A549 (cell line): ENCODE measurements at regions not wholly inside any gene's neighbourhood (a gene's known extent, or its start where the extent isn't known, plus 50 kb on each side); places are given as distances from the start of the nearest gene placed in this dataset.

ENCODE experiments used
- ATAC-seq, 2 experiments: fragments of 200-7000 bp in 1 of 2; fragments of >200 bp in 1 of 2; cut with Nextera tagmentation in 1 of 2; cut with Tn5 transposase in 1 of 2; 3 replicates each; pipeline versions ENCODE4 v1.8.0 to v1.9.1; 2018 to 2020; ENCODE audit warnings: mild to moderate bottlenecking in 1 of 2, moderate library complexity in 1 of 2
- CTCF ChIA-PET: fragments of 300-600 bp; sonication (Branson Sonifier 250); formaldehyde crosslinking; extraction: SDS; loops from one replicate; lab custom pipeline; 2021; ENCODE audit warnings: antibody characterized with exemption, inconsistent platforms; lab: Yijun Ruan, JAX
- POLR2A ChIA-PET: fragments of 350-600 bp; formaldehyde crosslinking; extraction: SDS; loops from one replicate; lab custom pipeline; 2021; ENCODE audit warnings: antibody characterized with exemption, inconsistent platforms; lab: Yijun Ruan, JAX
- DNase-seq, 2 experiments: peaks; one replicate each; pipeline versions ENCODE4 v3.0.0 to v3.0.0-alpha.2; 2011 to 2016; ENCODE audit warnings: low read depth in 1 of 2, low spot score in 1 of 2
- FAIRE-seq: peaks from 2 replicates; lab custom pipeline; 2011; peaks lifted over from hg19 to GRCh38; lab: Jason Lieb, UNC
- H3K27ac ChIP-seq, 2 experiments: fragments of >200 bp; sonication (Bioruptor Twin); formaldehyde crosslinking; 3 replicates each; pipeline ENCODE4 v1.5.1; 2016 to 2017
- H3K4me1 ChIP-seq: fragments of >200 bp; sonication (Bioruptor Twin); formaldehyde crosslinking; 3 replicates; pipeline ENCODE4 v1.6.1; 2016
- H3K4me2 ChIP-seq: fragments of >200 bp; sonication (Bioruptor Twin); formaldehyde crosslinking; 3 replicates; pipeline ENCODE4 v1.6.1; 2016
- H3K4me3 ChIP-seq: fragments of >200 bp; sonication (Bioruptor Twin); formaldehyde crosslinking; 3 replicates; pipeline ENCODE4 v1.5.1; 2016
- H3K9me3 ChIP-seq: fragments of >200 bp; sonication (Bioruptor Twin); formaldehyde crosslinking; 3 replicates; pipeline ENCODE4 v1.6.1; 2016
- CBX2 ChIP-seq: fragments of 200-600 bp; sonication (generic); IDR thresholded peaks from 2 replicates; pipeline ENCODE4 v1.6.1; 2016; ENCODE audit warnings: low read depth, mild to moderate bottlenecking, borderline replicate concordance
- CEBPB ChIP-seq, 2 experiments: fragments of >200 bp in 1 of 2; sonication (Bioruptor Twin) in 1 of 2; formaldehyde crosslinking in 1 of 2; IDR thresholded peaks; 2 replicates each; pipeline ENCODE4 v1.6.1; 2012 to 2016
- CHD2 ChIP-seq: fragments of 150-350 bp; IDR thresholded peaks from 2 replicates; pipeline ENCODE4 v1.6.1; 2014; ENCODE audit warnings: low read length; ENCODE audit not compliant: partially characterized antibody
- CHD4 ChIP-seq: fragments of 200-600 bp; sonication (generic); IDR thresholded peaks from 2 replicates; pipeline ENCODE4 v1.6.1; 2016; ENCODE audit warnings: antibody characterized with exemption, mild to moderate bottlenecking, borderline replicate concordance
- EP300 ChIP-seq, 2 experiments: fragments of >200 bp; sonication (Bioruptor Twin); formaldehyde crosslinking; IDR thresholded peaks; 2 replicates in 1 of 2; 3 replicates in 1 of 2; pipeline ENCODE4 v1.6.1; 2016 to 2017
- ESRRA ChIP-seq: fragments of 150-350 bp; IDR thresholded peaks from 2 replicates; pipeline ENCODE4 v1.6.1; 2014; ENCODE audit warnings: mild to moderate bottlenecking, low read length, borderline replicate concordance
- FOXS1 ChIP-seq: fragments of 250-450 bp; sonication (Bioruptor Pico); IDR thresholded peaks from 2 replicates; pipeline ENCODE4 v1.5.0; 2020; ENCODE audit warnings: mild to moderate bottlenecking, moderate library complexity
- GATA3 ChIP-seq: IDR thresholded peaks from 2 replicates; pipeline ENCODE4 v1.6.1; 2012; ENCODE audit warnings: borderline replicate concordance
- HEYL ChIP-seq: fragments of 250-450 bp; sonication (Bioruptor Pico); IDR thresholded peaks from 2 replicates; pipeline ENCODE4 v1.8.0; 2021; ENCODE audit warnings: mild to moderate bottlenecking, moderate library complexity
- HOXA7 ChIP-seq: fragments of 250-450 bp; sonication (Bioruptor Pico); IDR thresholded peaks from 2 replicates; pipeline ENCODE4 v1.5.0; 2020; ENCODE audit warnings: mild to moderate bottlenecking, moderate library complexity
- HOXB5 ChIP-seq: fragments of 250-450 bp; sonication (Bioruptor Pico); IDR thresholded peaks from 2 replicates; pipeline ENCODE4 v1.5.0; 2020; ENCODE audit warnings: mild to moderate bottlenecking, moderate library complexity
- JUN ChIP-seq, 2 experiments: fragments of >200 bp; sonication (Bioruptor Twin); formaldehyde crosslinking; IDR thresholded peaks; 2 replicates in 1 of 2; 3 replicates in 1 of 2; pipeline ENCODE4 v1.6.1; 2016 to 2017
- MAFK ChIP-seq: fragments of 450-650 bp; IDR thresholded peaks from 2 replicates; pipeline ENCODE4 v1.6.1; 2014; ENCODE audit not compliant: partially characterized antibody
- MYC ChIP-seq: IDR thresholded peaks from 2 replicates; pipeline ENCODE4 v1.6.1; 2012; ENCODE audit warnings: mild to moderate bottlenecking, inconsistent platforms, low read length, improper control_type of control experiment, borderline replicate concordance
- RCOR1 ChIP-seq: fragments of 150-350 bp; IDR thresholded peaks from 2 replicates; pipeline ENCODE4 v1.6.1; 2014; ENCODE audit warnings: antibody characterized with exemption, low read length, low read depth
- TP53 ChIP-seq: fragments of 250-450 bp; sonication (Bioruptor Pico); IDR thresholded peaks from 2 replicates; pipeline ENCODE4 v1.5.0; 2021; ENCODE audit warnings: mild to moderate bottlenecking, moderate library complexity
- ZC3H11A ChIP-seq: fragments of 450-650 bp; IDR thresholded peaks from 2 replicates; pipeline ENCODE4 v1.6.1; 2014; ENCODE audit warnings: antibody characterized with exemption, mild to moderate bottlenecking
- ZNF302 ChIP-seq: fragments of 250-450 bp; sonication (Bioruptor Pico); IDR thresholded peaks from 2 replicates; pipeline ENCODE4 v1.9.0; 2021; ENCODE audit warnings: inconsistent platforms, mild to moderate bottlenecking, moderate library complexity
- ZSCAN20 ChIP-seq: fragments of 250-450 bp; sonication (Bioruptor Pico); IDR thresholded peaks from 2 replicates; pipeline ENCODE4 v1.8.0; 2022; ENCODE audit warnings: mild to moderate bottlenecking, moderate library complexity
- WGBS: methylation state at CpG from one replicate; pipeline ENCODE4 v1.1.6; 2017; ENCODE audit errors: missing lambda C conversion rate; 5-methylcytosine and 5-hydroxymethylcytosine counted together
- TF ChIP-seq, protein P1 (sequence below): fragments of 250-450 bp; sonication (Bioruptor Pico); IDR thresholded peaks from 2 replicates; pipeline ENCODE4 v1.5.0; 2021; ENCODE audit warnings: mild to moderate bottlenecking, moderate library complexity, borderline replicate concordance
- TF ChIP-seq, protein P2 (sequence below): IDR thresholded peaks from 2 replicates; pipeline ENCODE4 v1.6.1; 2012; ENCODE audit warnings: low read depth, borderline replicate concordance
- TF ChIP-seq, protein P3 (sequence below): fragments of 200-600 bp; sonication (generic); IDR thresholded peaks from 2 replicates; pipeline ENCODE4 v1.6.1; 2016; ENCODE audit warnings: antibody characterized with exemption, mild to moderate bottlenecking, moderate library complexity
- TF ChIP-seq, protein P4 (sequence below): fragments of >200 bp; sonication (Bioruptor Twin); formaldehyde crosslinking; IDR thresholded peaks from 3 replicates; pipeline ENCODE4 v1.6.1; 2016
- TF ChIP-seq, protein P5 (sequence below): fragments of 450-650 bp; IDR thresholded peaks from 2 replicates; pipeline ENCODE4 v1.6.1; 2014; ENCODE audit warnings: antibody characterized with exemption

DNA sequence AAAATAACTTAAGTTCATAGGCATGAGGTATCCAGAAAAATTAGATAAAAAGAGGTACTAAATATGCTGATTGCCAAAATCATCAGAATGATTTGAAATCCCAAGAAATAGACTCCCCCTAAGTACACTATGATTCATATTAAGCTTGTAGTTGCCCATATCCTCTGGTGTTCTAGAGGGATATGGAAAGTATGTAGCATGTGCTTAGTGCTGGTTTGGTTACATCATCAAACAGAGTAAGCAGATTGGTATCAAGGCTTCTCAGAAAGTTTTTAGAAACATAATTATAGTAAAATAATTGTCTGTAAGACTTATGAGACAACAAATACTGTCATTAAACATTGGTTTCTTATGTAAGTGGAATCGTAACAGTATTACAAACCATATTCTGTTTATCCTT, 166.4 kb downstream of the FAXC start:
- no peak overlapping the region for H3K4me3 ChIP-seq
- DNase-seq (no peak), FAIRE-seq (no peak), ATAC-seq (no peak)
- POLR2A ChIA-PET: no interaction called here
- H3K4me2 ChIP-seq: no peak overlapping the region
- no peaks in the 10 kb centered on the region for H3K4me1 ChIP-seq
- TF ChIP-seq FOXS1 (CRISPR knock-in tag) (no peak), TP53 (CRISPR knock-in tag) (no peak), HOXA7 (no peak), MAFK (no peak), ESRRA (no peak), EP300 (IDR thresholded peaks at IDR 0.05) (no peak), GATA3 (no peak), ZC3H11A (no peak), CHD2 (no peak), ZSCAN20 (CRISPR knock-in tag) (no peak), CHD4 (no peak), ZNF302 (CRISPR knock-in tag) (no peak), MYC (no peak), CBX2 (no peak), HEYL (CRISPR knock-in tag) (no peak)
- TF ChIP-seq, protein P1, sequence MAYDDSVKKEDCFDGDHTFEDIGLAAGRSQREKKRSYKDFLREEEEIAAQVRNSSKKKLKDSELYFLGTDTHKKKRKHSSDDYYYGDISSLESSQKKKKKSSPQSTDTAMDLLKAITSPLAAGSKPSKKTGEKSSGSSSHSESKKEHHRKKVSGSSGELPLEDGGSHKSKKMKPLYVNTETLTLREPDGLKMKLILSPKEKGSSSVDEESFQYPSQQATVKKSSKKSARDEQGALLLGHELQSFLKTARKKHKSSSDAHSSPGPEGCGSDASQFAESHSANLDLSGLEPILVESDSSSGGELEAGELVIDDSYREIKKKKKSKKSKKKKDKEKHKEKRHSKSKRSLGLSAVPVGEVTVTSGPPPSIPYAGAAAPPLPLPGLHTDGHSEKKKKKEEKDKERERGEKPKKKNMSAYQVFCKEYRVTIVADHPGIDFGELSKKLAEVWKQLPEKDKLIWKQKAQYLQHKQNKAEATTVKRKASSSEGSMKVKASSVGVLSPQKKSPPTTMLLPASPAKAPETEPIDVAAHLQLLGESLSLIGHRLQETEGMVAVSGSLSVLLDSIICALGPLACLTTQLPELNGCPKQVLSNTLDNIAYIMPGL: no peak
- TF ChIP-seq, protein P2, sequence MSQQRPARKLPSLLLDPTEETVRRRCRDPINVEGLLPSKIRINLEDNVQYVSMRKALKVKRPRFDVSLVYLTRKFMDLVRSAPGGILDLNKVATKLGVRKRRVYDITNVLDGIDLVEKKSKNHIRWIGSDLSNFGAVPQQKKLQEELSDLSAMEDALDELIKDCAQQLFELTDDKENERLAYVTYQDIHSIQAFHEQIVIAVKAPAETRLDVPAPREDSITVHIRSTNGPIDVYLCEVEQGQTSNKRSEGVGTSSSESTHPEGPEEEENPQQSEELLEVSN: no peak
- TF ChIP-seq, protein P3, sequence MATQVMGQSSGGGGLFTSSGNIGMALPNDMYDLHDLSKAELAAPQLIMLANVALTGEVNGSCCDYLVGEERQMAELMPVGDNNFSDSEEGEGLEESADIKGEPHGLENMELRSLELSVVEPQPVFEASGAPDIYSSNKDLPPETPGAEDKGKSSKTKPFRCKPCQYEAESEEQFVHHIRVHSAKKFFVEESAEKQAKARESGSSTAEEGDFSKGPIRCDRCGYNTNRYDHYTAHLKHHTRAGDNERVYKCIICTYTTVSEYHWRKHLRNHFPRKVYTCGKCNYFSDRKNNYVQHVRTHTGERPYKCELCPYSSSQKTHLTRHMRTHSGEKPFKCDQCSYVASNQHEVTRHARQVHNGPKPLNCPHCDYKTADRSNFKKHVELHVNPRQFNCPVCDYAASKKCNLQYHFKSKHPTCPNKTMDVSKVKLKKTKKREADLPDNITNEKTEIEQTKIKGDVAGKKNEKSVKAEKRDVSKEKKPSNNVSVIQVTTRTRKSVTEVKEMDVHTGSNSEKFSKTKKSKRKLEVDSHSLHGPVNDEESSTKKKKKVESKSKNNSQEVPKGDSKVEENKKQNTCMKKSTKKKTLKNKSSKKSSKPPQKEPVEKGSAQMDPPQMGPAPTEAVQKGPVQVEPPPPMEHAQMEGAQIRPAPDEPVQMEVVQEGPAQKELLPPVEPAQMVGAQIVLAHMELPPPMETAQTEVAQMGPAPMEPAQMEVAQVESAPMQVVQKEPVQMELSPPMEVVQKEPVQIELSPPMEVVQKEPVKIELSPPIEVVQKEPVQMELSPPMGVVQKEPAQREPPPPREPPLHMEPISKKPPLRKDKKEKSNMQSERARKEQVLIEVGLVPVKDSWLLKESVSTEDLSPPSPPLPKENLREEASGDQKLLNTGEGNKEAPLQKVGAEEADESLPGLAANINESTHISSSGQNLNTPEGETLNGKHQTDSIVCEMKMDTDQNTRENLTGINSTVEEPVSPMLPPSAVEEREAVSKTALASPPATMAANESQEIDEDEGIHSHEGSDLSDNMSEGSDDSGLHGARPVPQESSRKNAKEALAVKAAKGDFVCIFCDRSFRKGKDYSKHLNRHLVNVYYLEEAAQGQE: no peak
- TF ChIP-seq, all 56 proteins: peak for 0
- H3K27ac ChIP-seq: no peak overlapping the region
- no peaks in the 10 kb centered on the region for H3K9me3 ChIP-seq
- CTCF ChIA-PET: interaction anchor here (1.2 kb wide), 1 partner anchor 20 kb away, joined by 3 read pairs; no protein-coding TSS in a partner anchor
- WGBS: 9% methylated on average over 1 of the region's 1 CpG

DNA sequence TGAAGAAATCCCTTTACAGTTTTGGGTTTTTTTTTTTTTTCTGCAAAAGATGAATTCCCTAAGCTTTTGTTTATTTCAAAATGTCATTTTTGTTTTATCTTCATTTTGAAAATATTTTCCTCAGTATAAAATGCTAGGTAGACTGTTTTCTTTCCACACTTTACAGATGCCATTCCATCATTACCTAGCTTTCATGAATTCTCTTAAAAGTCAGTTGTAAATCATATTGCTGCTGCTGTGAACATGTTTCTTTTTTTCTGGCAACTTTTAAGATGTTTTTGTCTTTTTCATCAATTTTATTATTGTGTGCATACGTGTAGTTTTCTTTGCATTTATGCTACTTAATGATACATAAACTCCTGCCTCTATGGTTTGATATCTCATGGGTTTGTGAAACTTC, 168.3 kb downstream of the FAXC start:
- no peaks in the 10 kb centered on the region for H3K4me1 ChIP-seq
- H3K4me2 ChIP-seq: no peak overlapping the region
- ATAC-seq: no peak
- H3K9me3 ChIP-seq: no peaks in the 10 kb centered on the region
- DNase-seq: no peak
- no peak for FAIRE-seq
- 19% methylated on average over 1 of the region's 1 CpG for WGBS
- no peak overlapping the region for H3K27ac ChIP-seq
- no peak for TF ChIP-seq TP53 (CRISPR knock-in tag)
- TF ChIP-seq EP300 (IDR thresholded peaks at IDR 0.05): no peak
- ChIA-PET CTCF (no interaction called here), POLR2A (no interaction called here)
- H3K4me3 ChIP-seq: no peak overlapping the region

DNA sequence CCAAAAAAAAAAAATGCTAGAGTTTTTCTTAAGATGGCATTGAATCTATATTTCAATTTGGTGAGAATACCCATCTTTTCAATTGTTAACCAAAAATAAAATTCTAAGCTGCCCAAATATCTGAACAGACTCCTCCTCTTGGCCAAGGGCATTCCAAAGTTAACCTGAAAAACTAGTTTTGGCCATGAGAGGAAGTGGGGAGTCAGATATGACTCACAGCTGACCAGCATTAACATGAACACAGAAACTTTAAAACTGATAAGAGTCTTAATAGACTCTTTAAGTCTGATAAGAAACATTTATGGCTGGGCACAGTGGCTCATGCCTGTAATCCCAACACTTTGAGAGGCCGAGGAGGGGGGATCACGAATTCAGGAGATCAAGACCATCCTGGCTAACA, 171.3 kb downstream of the FAXC start:
- Histone ChIP-seq H3K4me1 (no peaks in the 10 kb centered on the region), H3K4me2 (no peak overlapping the region), H3K9me3 (no peaks in the 10 kb centered on the region), H3K27ac (no peak overlapping the region), H3K4me3 (no peak overlapping the region)
- DNase-seq (no peak), FAIRE-seq (no peak), ATAC-seq (no peak)
- ChIA-PET CTCF (no interaction called here), POLR2A (no interaction called here)
- 0% methylated on average over 2 of the region's 2 CpGs for whole genome bisulfite sequencing
- TF ChIP-seq, protein P4, sequence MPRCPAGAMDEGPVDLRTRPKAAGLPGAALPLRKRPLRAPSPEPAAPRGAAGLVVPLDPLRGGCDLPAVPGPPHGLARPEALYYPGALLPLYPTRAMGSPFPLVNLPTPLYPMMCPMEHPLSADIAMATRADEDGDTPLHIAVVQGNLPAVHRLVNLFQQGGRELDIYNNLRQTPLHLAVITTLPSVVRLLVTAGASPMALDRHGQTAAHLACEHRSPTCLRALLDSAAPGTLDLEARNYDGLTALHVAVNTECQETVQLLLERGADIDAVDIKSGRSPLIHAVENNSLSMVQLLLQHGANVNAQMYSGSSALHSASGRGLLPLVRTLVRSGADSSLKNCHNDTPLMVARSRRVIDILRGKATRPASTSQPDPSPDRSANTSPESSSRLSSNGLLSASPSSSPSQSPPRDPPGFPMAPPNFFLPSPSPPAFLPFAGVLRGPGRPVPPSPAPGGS: no peak
- TF ChIP-seq GATA3 (no peak), ZC3H11A (no peak), RCOR1 (no peak), HOXB5 (CRISPR knock-in tag) (no peak), CEBPB (IDR thresholded peaks at IDR 0.05) (no peak), JUN (IDR thresholded peaks at IDR 0.05) (no peak)
- TF ChIP-seq, protein P5, sequence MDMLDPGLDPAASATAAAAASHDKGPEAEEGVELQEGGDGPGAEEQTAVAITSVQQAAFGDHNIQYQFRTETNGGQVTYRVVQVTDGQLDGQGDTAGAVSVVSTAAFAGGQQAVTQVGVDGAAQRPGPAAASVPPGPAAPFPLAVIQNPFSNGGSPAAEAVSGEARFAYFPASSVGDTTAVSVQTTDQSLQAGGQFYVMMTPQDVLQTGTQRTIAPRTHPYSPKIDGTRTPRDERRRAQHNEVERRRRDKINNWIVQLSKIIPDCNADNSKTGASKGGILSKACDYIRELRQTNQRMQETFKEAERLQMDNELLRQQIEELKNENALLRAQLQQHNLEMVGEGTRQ: no peak
- TF ChIP-seq, all 56 proteins: peak for 0
